GM19455 (cell line): ENCODE measurements at regions not wholly inside any gene's neighbourhood (a gene's known extent, or its start where the extent isn't known, plus 50 kb on each side); places are given as distances from the start of the nearest gene placed in this dataset.
A peak's percentile ranks its signal among the peaks of the same experiment; 100 is the strongest.

Source experiments
- ATAC-seq: cut with Tn5 transposase; IDR thresholded peaks from one replicate; pipeline ENCODE4 v1.9.1; 2021; ENCODE audit not compliant: unreplicated experiment

- no peak for ATAC-seq
Observed at GRCh38 chr7:106196460-106197021, 84.4 kb upstream of the SYPL1 start.

GRCh38 chr7:106193661-106194060 lies 81.5 kb upstream of the SYPL1 start:
- no peak for ATAC-seq

- ATAC-seq = no peak
Observed at GRCh38 chr7:106190589-106191330, 78.6 kb upstream of the SYPL1 start.

- no peak for ATAC-seq
Observed at GRCh38 chr7:106187613-106188350, 75.7 kb upstream of the SYPL1 start.

- ATAC-seq = no peak
Observed at GRCh38 chr7:106185719-106186118, 73.6 kb upstream of the SYPL1 start.

- no peak for ATAC-seq
Observed at GRCh38 chr7:106183952-106184351, 71.8 kb upstream of the SYPL1 start.

GRCh38 chr7:106182904-106183303 lies 70.8 kb upstream of the SYPL1 start:
- no peak for ATAC-seq

- no peak for ATAC-seq
Observed at GRCh38 chr7:106181658-106182265, 69.7 kb upstream of the SYPL1 start.

- no peak for ATAC-seq
Observed at GRCh38 chr7:106180721-106181120, 68.6 kb upstream of the SYPL1 start.

- no peak for ATAC-seq
Observed at GRCh38 chr7:106179256-106179655, 67.1 kb upstream of the SYPL1 start.

GRCh38 chr7:106178593-106179134 lies 66.6 kb upstream of the SYPL1 start:
- ATAC-seq = no peak

- no peak for ATAC-seq
Observed at GRCh38 chr7:106177738-106178592, 65.9 kb upstream of the SYPL1 start.

- no peak for ATAC-seq
Observed at GRCh38 chr7:106177300-106177690, 65.2 kb upstream of the SYPL1 start.

GRCh38 chr7:106176414-106177299 lies 64.5 kb upstream of the SYPL1 start:
- ATAC-seq = peak; percentile 70

GRCh38 chr7:106175507-106175906 lies 63.4 kb upstream of the SYPL1 start:
- no peak for ATAC-seq

- no peak for ATAC-seq
Observed at GRCh38 chr7:106170651-106171050, 58.5 kb upstream of the SYPL1 start.

GRCh38 chr7:106169821-106170610 lies 57.9 kb upstream of the SYPL1 start:
- ATAC-seq = no peak

GRCh38 chr7:106167439-106168136 lies 55.5 kb upstream of the SYPL1 start:
- ATAC-seq = no peak
